ENCODE measurements at regions not wholly inside any gene's neighbourhood (a gene's known extent, or its start where the extent isn't known, plus 50 kb on each side); places are given as distances from the start of the nearest gene placed in this dataset.

DNA sequence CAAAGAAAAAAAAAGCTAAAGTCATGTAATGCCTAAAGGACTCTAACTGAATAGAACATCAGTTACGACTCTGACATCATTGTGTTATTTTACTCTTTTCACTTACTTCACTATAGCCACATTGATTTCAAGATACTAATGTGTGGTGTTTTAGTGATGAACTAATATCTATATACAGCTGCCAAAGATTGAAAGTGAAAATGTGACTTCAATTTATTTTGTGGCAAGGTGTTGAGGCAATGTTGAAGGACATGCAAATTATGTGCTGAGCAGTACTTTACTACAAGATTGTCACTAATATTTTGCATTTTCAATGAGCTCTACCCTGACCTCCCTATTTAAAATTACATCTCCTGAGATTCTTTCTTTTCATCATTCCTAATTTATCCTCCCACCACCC lies 1911.9 kb upstream of the PCDH20 start:
- ATAC-seq (ENCODE audit: low FRiP score) = no peak
- DNase-seq (ENCODE audit: low spot score) = no peak
- TF ChIP-seq, protein P1, sequence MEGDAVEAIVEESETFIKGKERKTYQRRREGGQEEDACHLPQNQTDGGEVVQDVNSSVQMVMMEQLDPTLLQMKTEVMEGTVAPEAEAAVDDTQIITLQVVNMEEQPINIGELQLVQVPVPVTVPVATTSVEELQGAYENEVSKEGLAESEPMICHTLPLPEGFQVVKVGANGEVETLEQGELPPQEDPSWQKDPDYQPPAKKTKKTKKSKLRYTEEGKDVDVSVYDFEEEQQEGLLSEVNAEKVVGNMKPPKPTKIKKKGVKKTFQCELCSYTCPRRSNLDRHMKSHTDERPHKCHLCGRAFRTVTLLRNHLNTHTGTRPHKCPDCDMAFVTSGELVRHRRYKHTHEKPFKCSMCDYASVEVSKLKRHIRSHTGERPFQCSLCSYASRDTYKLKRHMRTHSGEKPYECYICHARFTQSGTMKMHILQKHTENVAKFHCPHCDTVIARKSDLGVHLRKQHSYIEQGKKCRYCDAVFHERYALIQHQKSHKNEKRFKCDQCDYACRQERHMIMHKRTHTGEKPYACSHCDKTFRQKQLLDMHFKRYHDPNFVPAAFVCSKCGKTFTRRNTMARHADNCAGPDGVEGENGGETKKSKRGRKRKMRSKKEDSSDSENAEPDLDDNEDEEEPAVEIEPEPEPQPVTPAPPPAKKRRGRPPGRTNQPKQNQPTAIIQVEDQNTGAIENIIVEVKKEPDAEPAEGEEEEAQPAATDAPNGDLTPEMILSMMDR (IDR thresholded peaks at IDR 0.05) = no peak

DNA sequence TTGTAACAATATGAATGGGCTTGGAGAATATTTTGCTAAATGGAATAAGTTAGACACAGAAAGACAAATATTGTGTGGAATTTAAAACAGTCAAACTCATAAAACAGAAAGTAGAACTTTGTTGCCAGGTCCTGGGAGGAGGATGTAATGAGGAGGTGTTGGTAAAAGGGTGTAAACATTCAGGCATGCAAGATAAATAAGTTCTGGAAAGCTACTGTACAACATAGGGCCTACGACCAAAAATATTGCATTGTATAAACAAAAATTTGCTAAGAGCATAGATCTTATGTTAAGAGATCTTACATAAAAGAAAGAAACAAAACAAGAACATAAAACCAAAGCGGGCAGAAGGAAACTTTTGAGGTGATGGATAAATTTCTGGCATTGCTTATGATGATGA lies 1907.8 kb upstream of the PCDH20 start:
- ATAC-seq (ENCODE audit: low FRiP score) = no peak
- TF ChIP-seq, protein P1 (IDR thresholded peaks at IDR 0.05) = no peak
- DNase-seq (ENCODE audit: low spot score) = no peak

DNA sequence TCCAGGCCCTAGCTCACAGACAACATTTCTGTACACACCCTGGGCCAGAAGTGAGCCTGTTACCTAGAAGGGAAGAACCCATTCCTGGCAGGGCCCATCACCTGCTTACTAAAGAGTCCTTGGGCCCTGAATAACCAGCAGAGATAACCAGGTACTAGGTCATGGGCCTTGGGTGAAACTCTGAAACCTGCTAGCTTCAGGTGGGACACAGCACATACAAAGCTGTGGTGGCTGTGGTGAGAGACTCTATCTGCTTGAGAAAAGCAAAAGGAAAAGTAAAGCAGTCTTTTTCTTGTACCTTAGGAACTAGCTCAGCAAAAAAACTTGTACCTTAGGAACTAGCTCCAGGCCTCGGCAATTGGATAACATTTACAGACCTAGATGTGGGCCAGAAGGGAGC lies 1895.9 kb upstream of the PCDH20 start:
- TF ChIP-seq, protein P1 (IDR thresholded peaks at IDR 0.05) = no peak
- no peak for ATAC-seq (ENCODE audit: low FRiP score)
- DNase-seq (ENCODE audit: low spot score) = no peak

DNA sequence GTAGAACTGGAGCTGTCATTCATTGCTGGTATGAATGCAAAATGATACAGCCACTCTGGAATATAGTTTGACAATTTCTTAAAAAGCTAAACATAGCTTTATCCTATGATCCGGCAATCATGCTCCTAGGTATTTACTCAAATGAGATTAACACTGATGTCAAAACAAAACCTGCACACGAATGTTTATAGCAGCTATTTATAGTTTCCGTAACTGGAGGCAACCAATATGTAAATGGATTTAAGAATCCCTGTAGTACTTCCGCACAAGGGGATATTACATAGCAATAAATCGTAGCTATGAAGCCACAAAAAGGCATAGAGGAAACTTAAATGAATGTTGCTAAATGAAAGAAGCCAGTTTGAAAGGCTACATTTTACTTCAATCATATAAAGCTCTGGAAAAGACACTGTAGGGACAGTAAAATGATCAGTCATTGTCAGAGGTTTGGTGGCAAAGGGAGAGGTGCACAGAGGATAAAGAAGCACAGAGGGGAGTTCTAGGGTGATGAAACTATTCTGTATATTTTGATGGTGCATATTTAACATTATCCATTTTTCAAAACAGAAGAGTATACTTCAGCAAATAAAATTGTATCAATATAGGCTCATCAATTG lies 1893.0 kb upstream of the PCDH20 start:
- TF ChIP-seq, protein P1 (IDR thresholded peaks at IDR 0.05) = no peak
- ATAC-seq (ENCODE audit: low FRiP score) (no peak), DNase-seq (ENCODE audit: low spot score) (no peak)

DNA sequence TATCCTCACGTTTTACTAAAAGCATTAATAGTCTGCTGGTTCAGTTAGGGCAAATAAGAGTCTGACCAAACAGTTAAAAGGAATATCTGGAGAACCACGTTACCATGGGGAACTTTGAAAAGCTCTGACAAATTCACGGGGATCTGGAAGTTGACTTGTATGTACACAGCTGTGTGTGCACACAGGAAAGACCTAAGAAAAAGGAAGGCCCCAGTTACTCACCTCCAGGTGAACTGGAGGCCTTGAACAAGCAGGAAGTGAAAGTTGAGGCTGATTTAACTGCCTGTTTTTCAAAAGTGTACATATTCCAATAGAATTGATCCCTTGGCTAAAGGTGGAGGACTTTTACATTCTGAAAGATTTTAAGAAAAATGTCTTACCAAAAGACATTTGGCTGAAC lies 1891.6 kb upstream of the PCDH20 start:
- ATAC-seq (ENCODE audit: low FRiP score) = no peak
- DNase-seq (ENCODE audit: low spot score) = no peak
- TF ChIP-seq, protein P1 (IDR thresholded peaks at IDR 0.05) = no peak

DNA sequence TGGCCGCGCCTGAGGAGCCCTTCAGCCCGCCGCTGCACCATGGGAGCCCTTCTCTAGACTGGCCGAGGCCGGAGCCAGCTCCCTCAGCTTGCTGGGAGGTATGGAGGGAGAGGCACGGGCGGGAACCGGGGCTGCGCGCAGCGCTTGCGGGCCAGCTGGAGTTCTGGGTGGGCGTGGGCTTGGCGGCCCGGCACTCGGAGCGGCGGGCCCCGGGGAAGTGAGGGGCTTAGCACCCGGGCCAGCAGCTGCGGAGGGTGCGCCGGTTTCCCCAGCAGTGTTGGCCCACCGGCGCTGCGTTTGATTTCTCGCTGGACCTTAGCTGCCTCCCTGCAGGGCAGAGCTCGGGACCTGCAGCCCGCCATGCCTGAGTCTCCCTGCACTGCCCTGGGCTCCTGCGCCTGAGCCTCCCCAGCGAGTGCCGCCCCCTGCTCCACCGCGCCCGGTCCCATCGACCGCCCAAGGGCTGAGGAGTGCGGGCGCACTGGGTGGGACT lies 1890.0 kb upstream of the PCDH20 start:
- ATAC-seq (ENCODE audit: low FRiP score) (no peak), DNase-seq (ENCODE audit: low spot score) (no peak)
- TF ChIP-seq, protein P1 (IDR thresholded peaks at IDR 0.05) = no peak

DNA sequence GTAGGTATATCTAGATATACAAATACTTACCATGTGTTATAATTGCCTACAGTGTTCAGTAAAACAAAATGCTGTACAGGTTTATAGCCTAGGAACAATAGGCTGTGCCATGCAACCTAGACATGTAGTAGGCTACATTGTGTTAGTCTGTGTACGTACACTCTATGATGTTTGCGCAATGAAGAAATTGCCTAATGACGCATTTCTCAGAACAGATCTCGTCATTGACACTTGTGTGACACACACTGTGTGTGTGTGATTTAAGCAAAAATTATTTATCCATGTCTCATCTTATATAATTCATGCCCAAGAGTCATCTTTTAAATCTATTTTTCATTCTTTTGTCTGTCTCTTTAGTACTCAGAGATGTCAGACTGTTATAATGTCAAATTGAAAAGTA lies 1888.8 kb upstream of the PCDH20 start:
- TF ChIP-seq, protein P1 (IDR thresholded peaks at IDR 0.05) = no peak
- ATAC-seq (ENCODE audit: low FRiP score) = no peak
- DNase-seq (ENCODE audit: low spot score) = no peak

Data from omental fat pad (tissue), 3 donors.